Breast epithelium (tissue), 3 donors: ENCODE measurements at regions not wholly inside any gene's neighbourhood (a gene's known extent, or its start where the extent isn't known, plus 50 kb on each side); places are given as distances from the start of the nearest gene placed in this dataset.
A peak's percentile ranks its signal among the peaks of the same experiment; 100 is the strongest.

Source experiments
- POLR2A ChIP-seq: fragments of 450-650 bp; IDR thresholded peaks from one replicate; pipeline ENCODE4 v1.6.1; 2016; ENCODE audit warnings: antibody characterized with exemption, mild to moderate bottlenecking, moderate library complexity
- POLR2AphosphoS5 ChIP-seq, 3 donors: sonication (generic); formaldehyde crosslinking; IDR thresholded peaks; one replicate each; pipeline ENCODE4 v1.6.1; 2017; ENCODE audit warnings: antibody characterized with exemption in 3 of 3
- TF ChIP-seq, protein P1 (sequence below), 3 donors: fragments of 450-650 bp; IDR thresholded peaks; one replicate each; pipeline ENCODE4 v1.5.1; 2016 to 2017; ENCODE audit warnings: antibody characterized with exemption in 3 of 3, mild to moderate bottlenecking in 3 of 3, moderate library complexity in 3 of 3

DNA sequence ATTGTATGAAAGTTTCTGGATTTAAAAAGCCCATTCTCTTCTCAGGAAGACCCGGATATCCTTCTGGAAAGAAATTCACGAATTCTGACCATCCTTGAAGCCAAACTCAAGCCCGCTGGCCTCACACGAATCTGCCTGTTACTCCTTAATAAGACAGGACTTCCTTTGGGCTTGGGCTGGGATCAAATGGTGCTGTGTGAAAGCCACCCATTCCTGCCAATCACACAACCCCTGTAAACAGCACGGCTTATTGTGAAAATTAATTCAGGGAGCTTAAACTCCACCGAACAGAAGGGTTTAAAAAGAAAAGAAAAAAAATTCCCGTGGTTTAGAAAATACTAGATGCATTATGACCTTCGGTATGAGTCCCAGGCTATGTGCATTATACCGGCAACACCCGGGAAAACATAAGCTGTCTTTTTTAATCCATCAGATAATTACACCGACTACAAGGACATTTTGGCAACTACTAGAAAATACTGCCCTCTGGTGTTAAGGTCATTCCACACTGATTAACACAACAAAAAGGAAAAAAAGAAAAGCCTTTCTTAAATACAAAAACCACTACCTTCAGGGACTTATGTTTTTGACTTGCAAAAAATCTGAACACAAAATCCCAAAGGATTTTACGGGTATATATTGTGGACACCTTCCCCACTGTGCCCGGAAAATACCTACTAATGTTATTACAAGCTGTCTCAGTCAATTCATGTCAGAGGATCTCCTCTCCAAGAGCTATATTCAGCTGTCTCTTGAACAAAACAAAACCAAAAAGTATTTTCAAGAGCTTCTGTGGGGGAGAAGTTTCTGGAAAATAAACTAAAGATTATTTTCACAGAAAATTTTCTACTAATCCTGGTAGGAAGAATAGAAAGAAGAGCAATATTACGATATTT lies 76.0 kb upstream of the LSM14A start:
- TF ChIP-seq, protein P1, sequence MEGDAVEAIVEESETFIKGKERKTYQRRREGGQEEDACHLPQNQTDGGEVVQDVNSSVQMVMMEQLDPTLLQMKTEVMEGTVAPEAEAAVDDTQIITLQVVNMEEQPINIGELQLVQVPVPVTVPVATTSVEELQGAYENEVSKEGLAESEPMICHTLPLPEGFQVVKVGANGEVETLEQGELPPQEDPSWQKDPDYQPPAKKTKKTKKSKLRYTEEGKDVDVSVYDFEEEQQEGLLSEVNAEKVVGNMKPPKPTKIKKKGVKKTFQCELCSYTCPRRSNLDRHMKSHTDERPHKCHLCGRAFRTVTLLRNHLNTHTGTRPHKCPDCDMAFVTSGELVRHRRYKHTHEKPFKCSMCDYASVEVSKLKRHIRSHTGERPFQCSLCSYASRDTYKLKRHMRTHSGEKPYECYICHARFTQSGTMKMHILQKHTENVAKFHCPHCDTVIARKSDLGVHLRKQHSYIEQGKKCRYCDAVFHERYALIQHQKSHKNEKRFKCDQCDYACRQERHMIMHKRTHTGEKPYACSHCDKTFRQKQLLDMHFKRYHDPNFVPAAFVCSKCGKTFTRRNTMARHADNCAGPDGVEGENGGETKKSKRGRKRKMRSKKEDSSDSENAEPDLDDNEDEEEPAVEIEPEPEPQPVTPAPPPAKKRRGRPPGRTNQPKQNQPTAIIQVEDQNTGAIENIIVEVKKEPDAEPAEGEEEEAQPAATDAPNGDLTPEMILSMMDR (IDR thresholded peaks at IDR 0.05): peak; percentile 56 to 74 (median 66)
- TF ChIP-seq POLR2A (no peak), POLR2AphosphoS5 (IDR thresholded peaks at IDR 0.05) (no peak)
